HFFc6 (cell line): ENCODE measurements at regions not wholly inside any gene's neighbourhood (a gene's known extent, or its start where the extent isn't known, plus 50 kb on each side); places are given as distances from the start of the nearest gene placed in this dataset.

Source experiments
- DNase-seq: peaks from one replicate; pipeline ENCODE4 v3.0.0-alpha.2; 2018
- H3K27ac Mint-ChIP-seq: 2 replicates; pipeline ENCODE4 v1.8.0; 2020; ENCODE audit warnings: mild to moderate bottlenecking, mixed read lengths
- H3K27me3 Mint-ChIP-seq: 2 replicates; pipeline ENCODE4 v1.8.0; 2021; ENCODE audit warnings: mild to moderate bottlenecking, moderate library complexity, mixed read lengths; ENCODE audit not compliant: insufficient read depth
- H3K36me3 Mint-ChIP-seq: 2 replicates; pipeline ENCODE4 v1.8.0; 2021; ENCODE audit warnings: low read depth, mixed read lengths
- H3K4me1 Mint-ChIP-seq: 2 replicates; pipeline ENCODE4 v1.8.0; 2020; ENCODE audit warnings: low read depth, mixed read lengths
- H3K4me3 Mint-ChIP-seq: 2 replicates; pipeline ENCODE4 v1.8.0; 2020; ENCODE audit warnings: mild to moderate bottlenecking, moderate library complexity, mixed read lengths
- H3K9me3 Mint-ChIP-seq: 2 replicates; pipeline ENCODE4 v1.8.0; 2020; ENCODE audit warnings: mild to moderate bottlenecking, mixed read lengths
- TF ChIP-seq, protein P1 (sequence below): fragments of 200-600 bp; sonication (generic); IDR thresholded peaks from 2 replicates; pipeline ENCODE4 v1.5.0; 2021; ENCODE audit warnings: antibody characterized with exemption, mild to moderate bottlenecking

DNA sequence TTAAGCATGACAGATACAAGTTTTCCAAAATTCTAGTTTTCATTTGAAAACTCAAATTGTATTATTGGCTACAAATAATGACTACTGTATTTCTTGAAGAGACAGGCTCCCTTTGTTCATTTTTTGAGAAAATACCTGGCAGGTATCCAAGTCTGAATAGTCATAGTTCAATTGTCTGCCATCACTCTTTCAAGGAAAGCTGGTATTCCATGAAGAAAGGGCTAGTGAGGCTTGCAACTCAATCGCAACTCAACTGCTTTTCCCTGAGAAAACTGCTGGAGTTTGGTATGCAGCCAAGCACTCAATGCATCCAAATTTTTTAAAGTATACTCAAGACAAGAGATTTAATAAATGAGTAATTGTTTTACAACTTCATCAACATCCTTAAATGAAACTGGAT lies 61.4 kb upstream of the TRIO start:
- no peaks in the 10 kb centered on the region for H3K36me3 Mint-ChIP-seq
- no peaks in the 10 kb centered on the region for H3K9me3 Mint-ChIP-seq
- H3K4me3 Mint-ChIP-seq: no peak overlapping the region
- TF ChIP-seq, protein P1, sequence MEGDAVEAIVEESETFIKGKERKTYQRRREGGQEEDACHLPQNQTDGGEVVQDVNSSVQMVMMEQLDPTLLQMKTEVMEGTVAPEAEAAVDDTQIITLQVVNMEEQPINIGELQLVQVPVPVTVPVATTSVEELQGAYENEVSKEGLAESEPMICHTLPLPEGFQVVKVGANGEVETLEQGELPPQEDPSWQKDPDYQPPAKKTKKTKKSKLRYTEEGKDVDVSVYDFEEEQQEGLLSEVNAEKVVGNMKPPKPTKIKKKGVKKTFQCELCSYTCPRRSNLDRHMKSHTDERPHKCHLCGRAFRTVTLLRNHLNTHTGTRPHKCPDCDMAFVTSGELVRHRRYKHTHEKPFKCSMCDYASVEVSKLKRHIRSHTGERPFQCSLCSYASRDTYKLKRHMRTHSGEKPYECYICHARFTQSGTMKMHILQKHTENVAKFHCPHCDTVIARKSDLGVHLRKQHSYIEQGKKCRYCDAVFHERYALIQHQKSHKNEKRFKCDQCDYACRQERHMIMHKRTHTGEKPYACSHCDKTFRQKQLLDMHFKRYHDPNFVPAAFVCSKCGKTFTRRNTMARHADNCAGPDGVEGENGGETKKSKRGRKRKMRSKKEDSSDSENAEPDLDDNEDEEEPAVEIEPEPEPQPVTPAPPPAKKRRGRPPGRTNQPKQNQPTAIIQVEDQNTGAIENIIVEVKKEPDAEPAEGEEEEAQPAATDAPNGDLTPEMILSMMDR: no peak
- H3K27me3 Mint-ChIP-seq: no peaks in the 10 kb centered on the region; the same call in 1 of the 2 replicates
- no peaks in the 10 kb centered on the region for H3K4me1 Mint-ChIP-seq
- DNase-seq: no peak
- H3K27ac Mint-ChIP-seq: no peak overlapping the region

DNA sequence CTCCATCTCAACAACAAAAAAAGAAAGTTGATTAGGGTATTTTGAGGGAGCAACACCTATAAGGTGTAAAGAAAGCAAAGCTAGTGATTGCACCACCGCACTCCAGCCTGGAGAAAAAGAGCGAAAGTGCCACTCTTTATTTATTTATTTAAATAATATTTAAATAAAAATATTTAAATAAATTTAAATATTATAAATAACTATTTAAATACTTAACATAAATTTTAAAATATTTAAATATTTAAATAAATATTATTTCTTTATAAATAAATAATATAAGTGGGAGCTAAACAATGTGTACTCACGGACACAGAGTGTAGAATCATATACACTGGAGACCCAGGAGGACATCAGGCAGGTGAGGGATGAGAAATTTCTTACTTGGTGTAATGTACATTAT lies 64.4 kb upstream of the TRIO start:
- no peak overlapping the region for H3K27ac Mint-ChIP-seq
- no peak for DNase-seq
- no peaks in the 10 kb centered on the region for H3K9me3 Mint-ChIP-seq

DNA sequence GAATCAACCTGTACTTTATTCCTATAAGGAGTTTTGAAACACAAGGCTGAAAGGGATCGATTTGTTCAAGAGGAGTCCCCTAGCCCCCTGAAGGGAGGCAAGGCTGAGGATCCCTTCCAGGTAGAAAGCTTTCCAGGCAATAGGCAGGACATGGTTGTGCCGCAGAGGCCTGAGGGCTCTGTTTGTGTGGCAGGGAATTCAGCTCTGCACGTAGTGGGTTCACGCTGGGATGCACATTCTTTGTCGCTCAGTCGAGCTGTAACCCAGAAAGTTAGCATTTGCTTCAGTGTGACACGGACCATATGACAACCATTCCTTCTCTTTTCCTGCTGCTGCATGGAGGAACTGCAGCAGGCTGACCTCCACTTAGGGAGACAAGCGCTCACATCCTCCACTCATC lies 65.6 kb upstream of the TRIO start:
- Mint-ChIP-seq H3K27ac (no peak overlapping the region), H3K36me3 (no peaks in the 10 kb centered on the region), H3K4me3 (no peak overlapping the region), H3K9me3 (no peaks in the 10 kb centered on the region), H3K4me1 (no peaks in the 10 kb centered on the region), H3K27me3 (no peaks in the 10 kb centered on the region)
- TF ChIP-seq, protein P1: no peak
- DNase-seq: no peak

More for the DNA sequence above, 64.4 kb upstream of the TRIO start:
- Mint-ChIP-seq H3K27me3 (no peaks in the 10 kb centered on the region), H3K36me3 (no peaks in the 10 kb centered on the region), H3K4me3 (no peak overlapping the region), H3K4me1 (no peaks in the 10 kb centered on the region)
- TF ChIP-seq, protein P1: no peak

- no peak overlapping the region for H3K27ac Mint-ChIP-seq
- no peaks in the 10 kb centered on the region for H3K27me3 Mint-ChIP-seq
- H3K4me1 Mint-ChIP-seq: no peaks in the 10 kb centered on the region
- no peak overlapping the region for H3K4me3 Mint-ChIP-seq
- no peaks in the 10 kb centered on the region for H3K36me3 Mint-ChIP-seq
- no peaks in the 10 kb centered on the region for H3K9me3 Mint-ChIP-seq
- TF ChIP-seq, protein P1: no peak
- no peak for DNase-seq
These were observed 66.6 kb upstream of the TRIO start for GRCh38 chr5:14076561-14076960.

- Mint-ChIP-seq H3K27me3 (no peaks in the 10 kb centered on the region), H3K36me3 (peaks cover 4% of the 10 kb centered on the region; the same call in 1 of the 2 replicates), H3K9me3 (no peaks in the 10 kb centered on the region), H3K4me1 (no peaks in the 10 kb centered on the region; the same call in 1 of the 2 replicates), H3K27ac (no peak overlapping the region), H3K4me3 (no peak overlapping the region)
- TF ChIP-seq, protein P1: no peak
- no peak for DNase-seq
These were observed 67.2 kb upstream of the TRIO start for GRCh38 chr5:14075937-14076336.

DNA sequence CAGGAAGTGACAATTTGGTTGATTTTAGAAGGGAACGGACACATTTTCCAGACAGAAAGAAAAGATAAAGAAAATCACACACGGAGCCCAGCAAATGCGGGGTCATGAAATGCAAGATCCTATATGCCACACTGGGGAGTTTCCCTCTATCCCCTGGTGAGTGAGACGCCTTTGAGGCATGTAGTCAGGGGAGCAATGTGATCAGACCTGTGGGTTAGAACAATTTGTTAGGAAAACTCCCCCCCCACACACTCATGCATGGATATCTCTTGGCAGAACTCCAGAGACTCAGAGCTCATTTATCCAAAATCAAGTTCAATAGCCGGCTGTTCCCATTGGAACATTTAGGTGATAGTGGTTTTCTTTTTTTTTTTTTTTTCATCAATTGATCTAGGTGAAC lies 71.7 kb upstream of the TRIO start:
- Mint-ChIP-seq H3K4me3 (no peak overlapping the region), H3K4me1 (peaks cover 7% of the 10 kb centered on the region; the same call in 1 of the 2 replicates), H3K27ac (no peak overlapping the region), H3K9me3 (no peaks in the 10 kb centered on the region), H3K27me3 (peaks cover 3% of the 10 kb centered on the region), H3K36me3 (peaks cover 4% of the 10 kb centered on the region; the same call in 1 of the 2 replicates)
- TF ChIP-seq, protein P1: no peak
- no peak for DNase-seq
